ENCODE measurements at regions not wholly inside any gene's neighbourhood (a gene's known extent, or its start where the extent isn't known, plus 50 kb on each side); places are given as distances from the start of the nearest gene placed in this dataset.
"Not testable (repeated sequence)": the region's sequence is repeated elsewhere in the genome, so short reads cannot be mapped to it uniquely, and the experiment has no call there.

GRCh38 chr2:124978597-124978996 lies 953.5 kb downstream of the CNTNAP5 start:
- Mint-ChIP-seq H3K4me3 (ENCODE audit: unreplicated experiment) (no peak overlapping the region), H3K4me1 (ENCODE audit: unreplicated experiment) (no peaks in the 10 kb centered on the region), H3K27ac (ENCODE audit: unreplicated experiment) (no peak overlapping the region), H3K9me3 (ENCODE audit: unreplicated experiment) (peaks cover 29% of the 10 kb centered on the region), H3K27me3 (ENCODE audit: unreplicated experiment) (no peaks in the 10 kb centered on the region), H3K36me3 (ENCODE audit: unreplicated experiment) (no peaks in the 10 kb centered on the region)
- TF ChIP-seq, protein P1, sequence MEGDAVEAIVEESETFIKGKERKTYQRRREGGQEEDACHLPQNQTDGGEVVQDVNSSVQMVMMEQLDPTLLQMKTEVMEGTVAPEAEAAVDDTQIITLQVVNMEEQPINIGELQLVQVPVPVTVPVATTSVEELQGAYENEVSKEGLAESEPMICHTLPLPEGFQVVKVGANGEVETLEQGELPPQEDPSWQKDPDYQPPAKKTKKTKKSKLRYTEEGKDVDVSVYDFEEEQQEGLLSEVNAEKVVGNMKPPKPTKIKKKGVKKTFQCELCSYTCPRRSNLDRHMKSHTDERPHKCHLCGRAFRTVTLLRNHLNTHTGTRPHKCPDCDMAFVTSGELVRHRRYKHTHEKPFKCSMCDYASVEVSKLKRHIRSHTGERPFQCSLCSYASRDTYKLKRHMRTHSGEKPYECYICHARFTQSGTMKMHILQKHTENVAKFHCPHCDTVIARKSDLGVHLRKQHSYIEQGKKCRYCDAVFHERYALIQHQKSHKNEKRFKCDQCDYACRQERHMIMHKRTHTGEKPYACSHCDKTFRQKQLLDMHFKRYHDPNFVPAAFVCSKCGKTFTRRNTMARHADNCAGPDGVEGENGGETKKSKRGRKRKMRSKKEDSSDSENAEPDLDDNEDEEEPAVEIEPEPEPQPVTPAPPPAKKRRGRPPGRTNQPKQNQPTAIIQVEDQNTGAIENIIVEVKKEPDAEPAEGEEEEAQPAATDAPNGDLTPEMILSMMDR (IDR thresholded peaks at IDR 0.05), result no peak
- no peak for DNase-seq (ENCODE audit: extremely low spot score, unreplicated experiment)

DNA sequence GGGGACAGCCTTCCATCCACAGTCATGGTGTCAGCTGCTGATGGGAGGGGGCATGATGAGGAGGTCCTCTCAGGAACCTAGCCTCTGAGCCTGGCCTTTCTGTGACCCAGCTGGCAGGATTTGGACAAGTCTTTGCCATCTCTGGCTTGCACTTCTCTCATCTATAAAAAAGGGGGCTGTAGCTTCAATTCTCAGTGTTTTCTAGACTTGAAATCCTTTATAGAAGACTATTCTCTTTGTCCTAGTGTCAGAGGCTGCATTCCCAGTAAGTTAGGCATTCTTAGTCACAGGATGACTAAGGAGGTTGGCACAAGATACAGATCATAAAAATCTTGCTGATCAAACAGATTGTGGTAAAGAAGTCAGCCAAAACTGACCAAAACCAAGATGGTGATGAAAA lies 958.5 kb downstream of the CNTNAP5 start:
- H3K36me3 Mint-ChIP-seq (ENCODE audit: unreplicated experiment), result no peaks in the 10 kb centered on the region
- DNase-seq (ENCODE audit: extremely low spot score, unreplicated experiment), result no peak
- TF ChIP-seq, protein P1 (IDR thresholded peaks at IDR 0.05), result no peak
- no peak overlapping the region for H3K4me3 Mint-ChIP-seq (ENCODE audit: unreplicated experiment)
- peaks cover 22% of the 10 kb centered on the region for H3K9me3 Mint-ChIP-seq (ENCODE audit: unreplicated experiment)
- H3K27me3 Mint-ChIP-seq (ENCODE audit: unreplicated experiment), result no peaks in the 10 kb centered on the region
- H3K27ac Mint-ChIP-seq (ENCODE audit: unreplicated experiment), result no peak overlapping the region
- no peaks in the 10 kb centered on the region for H3K4me1 Mint-ChIP-seq (ENCODE audit: unreplicated experiment)

GRCh38 chr2:124985270-124985669 lies 960.2 kb downstream of the CNTNAP5 start:
- Mint-ChIP-seq H3K27ac (ENCODE audit: unreplicated experiment) (no peak overlapping the region), H3K9me3 (ENCODE audit: unreplicated experiment) (peaks cover 35% of the 10 kb centered on the region), H3K4me1 (ENCODE audit: unreplicated experiment) (no peaks in the 10 kb centered on the region), H3K4me3 (ENCODE audit: unreplicated experiment) (no peak overlapping the region), H3K27me3 (ENCODE audit: unreplicated experiment) (no peaks in the 10 kb centered on the region), H3K36me3 (ENCODE audit: unreplicated experiment) (no peaks in the 10 kb centered on the region)
- DNase-seq (ENCODE audit: extremely low spot score, unreplicated experiment), result no peak
- TF ChIP-seq, protein P1 (IDR thresholded peaks at IDR 0.05), result no peak

- no peak for DNase-seq (ENCODE audit: extremely low spot score, unreplicated experiment)
- Mint-ChIP-seq H3K4me3 (ENCODE audit: unreplicated experiment) (no peak overlapping the region), H3K27me3 (ENCODE audit: unreplicated experiment) (no peaks in the 10 kb centered on the region), H3K36me3 (ENCODE audit: unreplicated experiment) (no peaks in the 10 kb centered on the region), H3K27ac (ENCODE audit: unreplicated experiment) (no peak overlapping the region), H3K4me1 (ENCODE audit: unreplicated experiment) (no peaks in the 10 kb centered on the region), H3K9me3 (ENCODE audit: unreplicated experiment) (peaks cover 38% of the 10 kb centered on the region)
- TF ChIP-seq, protein P1 (IDR thresholded peaks at IDR 0.05), result no peak
Measured at GRCh38 chr2:124986136-124986535, 961.0 kb downstream of the CNTNAP5 start.

- H3K27ac Mint-ChIP-seq (ENCODE audit: unreplicated experiment); H3K36me3 Mint-ChIP-seq (ENCODE audit: unreplicated experiment); H3K4me3 Mint-ChIP-seq (ENCODE audit: unreplicated experiment); H3K4me1 Mint-ChIP-seq (ENCODE audit: unreplicated experiment); DNase-seq (ENCODE audit: extremely low spot score, unreplicated experiment); H3K27me3 Mint-ChIP-seq (ENCODE audit: unreplicated experiment): not testable (repeated sequence)
- peaks cover 40% of the 10 kb centered on the region for H3K9me3 Mint-ChIP-seq (ENCODE audit: unreplicated experiment)
Measured at GRCh38 chr2:124986870-124987269, 961.8 kb downstream of the CNTNAP5 start.

DNA sequence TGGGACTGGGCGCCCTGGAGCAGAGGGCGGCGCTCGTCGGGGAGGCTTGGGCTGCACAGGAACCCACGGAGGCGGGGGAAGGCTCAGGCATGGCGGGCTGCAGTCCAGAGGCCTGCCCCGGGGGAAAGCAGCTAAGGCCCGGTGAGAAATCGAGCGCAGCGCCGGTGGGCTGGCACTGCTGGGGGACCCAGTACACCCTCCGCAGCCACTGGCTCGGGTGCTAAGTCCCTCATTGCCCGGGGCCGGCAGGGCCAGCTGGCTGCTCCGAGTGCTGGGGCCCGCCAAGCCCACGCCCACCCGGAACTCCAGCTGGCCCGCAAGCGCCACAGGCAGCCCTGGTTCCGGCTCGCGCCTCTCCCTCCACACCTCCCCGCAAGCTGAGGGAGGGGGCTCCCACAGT lies 962.3 kb downstream of the CNTNAP5 start:
- H3K27ac Mint-ChIP-seq (ENCODE audit: unreplicated experiment); H3K4me1 Mint-ChIP-seq (ENCODE audit: unreplicated experiment); H3K36me3 Mint-ChIP-seq (ENCODE audit: unreplicated experiment); H3K4me3 Mint-ChIP-seq (ENCODE audit: unreplicated experiment); DNase-seq (ENCODE audit: extremely low spot score, unreplicated experiment); H3K27me3 Mint-ChIP-seq (ENCODE audit: unreplicated experiment): not testable (repeated sequence)
- H3K9me3 Mint-ChIP-seq (ENCODE audit: unreplicated experiment), result peaks cover 42% of the 10 kb centered on the region

Measured in osteocyte (in vitro differentiated cells).